K562 (cell line): ENCODE measurements at regions not wholly inside any gene's neighbourhood (a gene's known extent, or its start where the extent isn't known, plus 50 kb on each side); places are given as distances from the start of the nearest gene placed in this dataset.

Source experiments
- ATAC-seq: fragments of 200-7000 bp; cut with Tn5 transposase; 3 replicates; pipeline ENCODE4 v1.9.1; 2020; ENCODE audit warnings: moderate library complexity
- BruUV-seq: library from RNA; stranded (reverse); fragments of 400-500 nt; replicated peaks from 2 replicates; lab custom pipeline; 2021; lab: Mats Ljungman, UMichigan
- CTCF ChIA-PET: fragments of 300-600 bp; formaldehyde crosslinking; extraction: SDS; loops from one replicate; lab custom pipeline; 2021; ENCODE audit warnings: low intra/inter-chr PET ratio; lab: Yijun Ruan, JAX
- POLR2A ChIA-PET: fragments of 300-600, 350-650 bp; sonication (Branson Sonifier 250); formaldehyde crosslinking; extraction: SDS; loops from one replicate; lab custom pipeline; 2021; ENCODE audit warnings: antibody characterized with exemption, inconsistent platforms; lab: Yijun Ruan, JAX
- DNase-seq, 4 experiments: peaks; one replicate each; pipeline versions ENCODE4 v3.0.0 to v3.0.0-alpha.2; 2011 to 2018; ENCODE audit warnings: low spot score in 3 of 4, mixed read lengths in 3 of 4; ENCODE audit errors: extremely low read depth in 1 of 4
- FAIRE-seq: peaks from 2 replicates; lab custom pipeline; 2011; peaks lifted over from hg19 to GRCh38; lab: Jason Lieb, UNC
- H2AFZ ChIP-seq: 2 replicates; pipeline ENCODE4 v1.6.0; 2011; ENCODE audit warnings: low read depth, low read length, control low read depth, inconsistent platforms
- H3K27ac ChIP-seq: fragments of 200-600 bp; 3 replicates; pipeline ENCODE4 v1.8.0; 2011; ENCODE audit warnings: low read depth, mild to moderate bottlenecking, control low read depth, inconsistent platforms, low read length, moderate library complexity, mixed read lengths; ENCODE audit errors: extremely low read depth
- H3K27me3 ChIP-seq, 2 experiments: fragments of 300-600 bp in 1 of 2; 2 replicates in 1 of 2; 3 replicates in 1 of 2; pipeline versions ENCODE4 v1.6.0 to v1.8.0; 2011; ENCODE audit warnings: inconsistent platforms in 2 of 2, low read length in 2 of 2, mild to moderate bottlenecking in 1 of 2, mixed read lengths in 1 of 2, moderate library complexity in 1 of 2; ENCODE audit not compliant: control insufficient read depth in 2 of 2, insufficient read depth in 2 of 2
- H3K36me3 ChIP-seq: fragments of 300-600 bp; 3 replicates; pipeline ENCODE4 v1.8.0; 2011; ENCODE audit warnings: mild to moderate bottlenecking, low read length, inconsistent platforms; ENCODE audit not compliant: control insufficient read depth, insufficient read depth
- H3K4me1 ChIP-seq, 2 experiments: fragments of 200-600 bp in 1 of 2; replicated peaks in 1 of 2; 2 replicates in 1 of 2; 3 replicates in 1 of 2; pipeline versions ENCODE4 v1.5.1 to v1.8.0; 2011; ENCODE audit warnings: inconsistent platforms in 2 of 2, low read length in 2 of 2, mild to moderate bottlenecking in 1 of 2, mixed read lengths in 1 of 2, moderate library complexity in 1 of 2; ENCODE audit not compliant: control insufficient read depth in 2 of 2, insufficient read depth in 2 of 2
- H3K4me2 ChIP-seq: 2 replicates; pipeline ENCODE4 v1.6.1; 2011; ENCODE audit warnings: low read length, control low read depth, inconsistent platforms, mixed read lengths; ENCODE audit not compliant: insufficient read depth
- H3K4me3 ChIP-seq: fragments of 200-600 bp; sonication (generic), shearing (Covaris generic); 2 replicates; pipeline ENCODE4 v1.5.1; 2016; ENCODE audit warnings: control low read depth, inconsistent platforms
- H3K79me2 ChIP-seq: fragments of 200-600 bp; 3 replicates; pipeline ENCODE4 v1.8.0; 2011; ENCODE audit warnings: low read length, inconsistent platforms; ENCODE audit not compliant: control insufficient read depth, insufficient read depth
- H3K9ac ChIP-seq, 2 experiments: 2 replicates each; pipeline versions ENCODE4 v1.6.0 to v1.6.1; 2011; ENCODE audit warnings: low read depth in 2 of 2, low read length in 2 of 2, control low read depth in 1 of 2, inconsistent platforms in 1 of 2, mild to moderate bottlenecking in 1 of 2, mixed read lengths in 1 of 2; ENCODE audit not compliant: insufficient read depth in 1 of 2
- H3K9me1 ChIP-seq: one replicate; pipeline ENCODE4 v1.6.0; 2011; ENCODE audit warnings: inconsistent platforms, mild to moderate bottlenecking, low read length, moderate library complexity; ENCODE audit not compliant: control insufficient read depth, insufficient read depth
- H3K9me3 ChIP-seq: replicated peaks from 2 replicates; pipeline ENCODE4 v1.5.1; 2011; ENCODE audit warnings: low read depth, low read length, inconsistent platforms; ENCODE audit not compliant: control insufficient read depth, insufficient read depth
- H4K20me1 ChIP-seq: replicated peaks from 2 replicates; pipeline ENCODE4 v1.6.1; 2011; ENCODE audit warnings: low read length, inconsistent platforms, mixed read lengths; ENCODE audit not compliant: control insufficient read depth, insufficient read depth
- ESRRA ChIP-seq: fragments of 450-650 bp; IDR thresholded peaks from 2 replicates; pipeline ENCODE4 v1.6.1; 2014; ENCODE audit warnings: low read depth, mild to moderate bottlenecking, moderate library complexity, borderline replicate concordance
- FOS ChIP-seq: IDR thresholded peaks from 3 replicates; pipeline ENCODE4 v1.6.1; 2011; ENCODE audit not compliant: insufficient read length; ENCODE audit errors: extremely low read depth
- FOXP4 ChIP-seq: sonication (generic); formaldehyde crosslinking; IDR thresholded peaks from 2 replicates; pipeline ENCODE4 v1.8.0; 2022; ENCODE audit warnings: mild to moderate bottlenecking, missing genetic modification reagents, borderline replicate concordance
- MECOM ChIP-seq: fragments of 250-450 bp; sonication (Bioruptor Pico); IDR thresholded peaks from 2 replicates; pipeline ENCODE4 v1.8.0; 2022; ENCODE audit warnings: inconsistent platforms
- NFRKB ChIP-seq: fragments of 450-650 bp; IDR thresholded peaks from 2 replicates; pipeline ENCODE4 v1.6.1; 2016; ENCODE audit warnings: low read depth
- PCBP2 ChIP-seq: fragments of 200-400 bp; formaldehyde crosslinking; IDR thresholded peaks from 2 replicates; pipeline ENCODE4 v1.6.1; 2018; ENCODE audit warnings: low read length, low read depth, mild to moderate bottlenecking, moderate library complexity; ENCODE audit not compliant: poor library complexity, severe bottlenecking
- RFX5 ChIP-seq: IDR thresholded peaks from 2 replicates; pipeline ENCODE4 v1.6.1; 2011; ENCODE audit warnings: low read depth, mild to moderate bottlenecking, improper control_type of control experiment, low read length
- SIN3A ChIP-seq, 2 experiments: fragments of 150-350 bp in 1 of 2; IDR thresholded peaks; 2 replicates each; pipeline ENCODE4 v1.6.1; 2011 to 2016; ENCODE audit warnings: borderline replicate concordance in 2 of 2, low read depth in 2 of 2, low read length in 2 of 2, mild to moderate bottlenecking in 2 of 2, moderate library complexity in 2 of 2; ENCODE audit not compliant: control insufficient read depth in 1 of 2
- TCF3 ChIP-seq: sonication (generic); formaldehyde crosslinking; IDR thresholded peaks from 2 replicates; pipeline ENCODE4 v1.4.0; 2020; ENCODE audit warnings: mild to moderate bottlenecking, missing genetic modification reagents
- TRIM28 ChIP-seq: fragments of 450-650 bp; IDR thresholded peaks from 2 replicates; pipeline ENCODE4 v1.6.1; 2017
- ZBTB17 ChIP-seq: fragments of 450-650 bp; formaldehyde crosslinking; IDR thresholded peaks from 2 replicates; pipeline ENCODE4 v1.4.0; 2020; ENCODE audit warnings: mild to moderate bottlenecking
- ZNF174 ChIP-seq: fragments of 250-450 bp; sonication (Bioruptor Pico); IDR thresholded peaks from 2 replicates; pipeline ENCODE4 v1.4.0; 2020; ENCODE audit warnings: mild to moderate bottlenecking
- ZNF764 ChIP-seq: fragments of 250-450 bp; sonication (Bioruptor Pico); IDR thresholded peaks from 2 replicates; pipeline ENCODE4 v1.4.0; 2020; ENCODE audit warnings: low read depth, mild to moderate bottlenecking, moderate library complexity
- in situ Hi-C: fragments of 300-500 bp; cut with MboI; formaldehyde crosslinking; loops from 4 replicates; pipeline ENCODE4 v1.15.0; 2018; ENCODE audit warnings: inconsistent platforms, mixed read lengths
- intact Hi-C: fragments of 100-400 bp; cut with micrococcal nuclease; formaldehyde crosslinking; loops from 2 replicates; pipeline ENCODE4 v1.14.2; 2022
- TF ChIP-seq, protein P1 (sequence below): sonication (generic); formaldehyde crosslinking; IDR thresholded peaks from 2 replicates; pipeline ENCODE4 v1.5.0; 2020; ENCODE audit warnings: missing genetic modification reagents

DNA sequence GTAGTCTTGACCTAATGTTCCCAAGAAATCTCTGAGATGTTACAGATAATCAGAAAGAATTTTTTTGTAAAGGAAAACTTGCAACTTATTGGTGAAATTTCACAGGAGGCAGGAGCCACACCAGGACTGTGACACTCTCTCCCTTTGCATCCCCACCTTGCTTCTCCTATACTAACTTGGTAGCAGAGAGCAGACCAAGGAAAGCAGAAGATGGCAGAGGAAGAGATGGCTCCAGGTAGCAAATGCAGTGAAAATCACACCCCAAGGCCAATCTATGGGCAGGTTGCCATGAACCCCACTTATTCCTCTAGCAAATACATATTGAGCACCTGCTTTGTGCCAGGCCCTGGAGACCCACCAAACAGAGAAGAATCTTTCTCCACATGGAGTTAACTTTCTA is 303.4 kb upstream of the C1orf174 start:
- Histone ChIP-seq H3K4me2 (no peak overlapping the region), H3K36me3 (no peaks in the 10 kb centered on the region), H3K9me1 (no peaks in the 10 kb centered on the region), H3K9ac (no peak overlapping the region), H4K20me1 (no peaks in the 10 kb centered on the region), H3K4me3 (no peak overlapping the region), H3K79me2 (no peaks in the 10 kb centered on the region), H2AFZ (no peak overlapping the region), H3K4me1 (no peaks in the 10 kb centered on the region), H3K27ac (no peak overlapping the region), H3K9me3 (no peaks in the 10 kb centered on the region), H3K27me3 (no peaks in the 10 kb centered on the region)
- intact Hi-C loops: no loop called here
- in situ Hi-C loops: no loop called here
- FAIRE-seq: no peak
- POLR2A ChIA-PET: no interaction called here
- no peak for ATAC-seq
- no peak for DNase-seq
- TF ChIP-seq NFRKB (no peak), SIN3A (IDR thresholded peaks at IDR 0.05; ENCODE audit: borderline replicate concordance in 2 of 2, control insufficient read depth in 1 of 2, low read depth in 2 of 2, low read length in 2 of 2) (no peak), PCBP2 (no peak), FOS (no peak), RFX5 (no peak), ZNF174 (CRISPR knock-in tag) (no peak), FOXP4 (CRISPR knock-in tag) (no peak), ZNF764 (CRISPR knock-in tag) (no peak), ZBTB17 (CRISPR knock-in tag) (no peak), MECOM (CRISPR knock-in tag) (no peak), TCF3 (CRISPR knock-in tag) (no peak), ESRRA (no peak), TRIM28 (no peak)
- TF ChIP-seq, protein P1, sequence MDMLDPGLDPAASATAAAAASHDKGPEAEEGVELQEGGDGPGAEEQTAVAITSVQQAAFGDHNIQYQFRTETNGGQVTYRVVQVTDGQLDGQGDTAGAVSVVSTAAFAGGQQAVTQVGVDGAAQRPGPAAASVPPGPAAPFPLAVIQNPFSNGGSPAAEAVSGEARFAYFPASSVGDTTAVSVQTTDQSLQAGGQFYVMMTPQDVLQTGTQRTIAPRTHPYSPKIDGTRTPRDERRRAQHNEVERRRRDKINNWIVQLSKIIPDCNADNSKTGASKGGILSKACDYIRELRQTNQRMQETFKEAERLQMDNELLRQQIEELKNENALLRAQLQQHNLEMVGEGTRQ (CRISPR knock-in tag): no peak
- CTCF ChIA-PET: no interaction called here
- BruUV-seq: no TSS peak
